IMR-90 (cell line): ENCODE measurements at regions not wholly inside any gene's neighbourhood (a gene's known extent, or its start where the extent isn't known, plus 50 kb on each side); places are given as distances from the start of the nearest gene placed in this dataset.
A peak's percentile ranks its signal among the peaks of the same experiment; 100 is the strongest.

ENCODE experiments used
- ATAC-seq: fragments of 200-7000 bp; cut with Tn5 transposase; 2 replicates; pipeline ENCODE4 v1.9.1; 2020; ENCODE audit warnings: low read depth, mild to moderate bottlenecking, moderate library complexity
- BruUV-seq: library from RNA; stranded (reverse); fragments of 400-500 nt; replicated peaks from 2 replicates; lab custom pipeline; 2021; lab: Mats Ljungman, UMichigan
- CTCF ChIA-PET: fragments of 300-600 bp; formaldehyde crosslinking; extraction: SDS; loops from one replicate; lab custom pipeline; 2021; ENCODE audit warnings: antibody characterized with exemption; lab: Yijun Ruan, JAX
- POLR2A ChIA-PET: fragments of 300-600 bp; sonication (Branson Sonifier 250); formaldehyde crosslinking; loops from one replicate; lab custom pipeline; 2022; ENCODE audit warnings: antibody characterized with exemption; ENCODE audit not compliant: unreplicated experiment; lab: Charles Lee
- DNase-seq: peaks from one replicate; pipeline ENCODE4 v3.0.0; 2013
- H2AFZ ChIP-seq: replicated peaks from 2 replicates; pipeline ENCODE3; 2013; ENCODE audit warnings: low read length, mild to moderate bottlenecking; ENCODE audit not compliant: poor library complexity
- H2AK5ac ChIP-seq: 2 replicates; pipeline ENCODE4 v1.6.1; 2013; ENCODE audit warnings: low read depth, low read length, inconsistent platforms
- H2AK9ac ChIP-seq: replicated peaks from 2 replicates; pipeline ENCODE3; 2013; ENCODE audit warnings: mild to moderate bottlenecking, low read depth, low read length, moderate library complexity; ENCODE audit not compliant: poor library complexity
- H2BK120ac ChIP-seq: 2 replicates; pipeline ENCODE4 v1.6.1; 2013; ENCODE audit warnings: low read depth, low read length, inconsistent platforms
- H2BK15ac ChIP-seq: 3 replicates; pipeline ENCODE4 v1.6.1; 2013; ENCODE audit warnings: low read depth, low read length, inconsistent platforms
- H2BK20ac ChIP-seq: 2 replicates; pipeline ENCODE4 v1.6.1; 2013; ENCODE audit warnings: low read depth, mild to moderate bottlenecking, inconsistent platforms, low read length, moderate library complexity
- H2BK5ac ChIP-seq: 2 replicates; pipeline ENCODE4 v1.6.1; 2013; ENCODE audit warnings: mild to moderate bottlenecking, low read depth, low read length, inconsistent platforms; ENCODE audit not compliant: poor library complexity, severe bottlenecking
- H3K14ac ChIP-seq: replicated peaks from 2 replicates; pipeline ENCODE4 v1.6.1; 2013; ENCODE audit warnings: low read depth, low read length, inconsistent platforms
- H3K18ac ChIP-seq: 2 replicates; pipeline ENCODE4 v1.6.1; 2013; ENCODE audit warnings: low read depth, low read length, control low read depth
- H3K23ac ChIP-seq: 2 replicates; pipeline ENCODE4 v1.6.1; 2013; ENCODE audit warnings: low read depth, low read length, inconsistent platforms
- H3K27ac ChIP-seq: 2 replicates; pipeline ENCODE4 v1.5.1; 2013; ENCODE audit warnings: mild to moderate bottlenecking, control low read depth, low read length; ENCODE audit not compliant: insufficient read depth
- H3K27me3 ChIP-seq: 2 replicates; pipeline ENCODE4 v1.6.1; 2013; ENCODE audit warnings: low read length; ENCODE audit not compliant: control insufficient read depth, insufficient read depth
- H3K36me3 ChIP-seq: 2 replicates; pipeline ENCODE4 v1.6.1; 2013; ENCODE audit warnings: low read length, mixed read lengths; ENCODE audit not compliant: control insufficient read depth, insufficient read depth
- H3K4ac ChIP-seq: 2 replicates; pipeline ENCODE4 v1.6.1; 2013; ENCODE audit warnings: low read depth, low read length, inconsistent platforms
- H3K4me1 ChIP-seq: 2 replicates; pipeline ENCODE4 v1.6.1; 2013; ENCODE audit warnings: low read length, mixed read lengths; ENCODE audit not compliant: control insufficient read depth, insufficient read depth
- H3K4me2 ChIP-seq: 2 replicates; pipeline ENCODE4 v1.6.1; 2013; ENCODE audit warnings: low read depth, mild to moderate bottlenecking, control low read depth, low read length, moderate library complexity
- H3K4me3 ChIP-seq: 2 replicates; pipeline ENCODE4 v1.5.1; 2013; ENCODE audit warnings: low read depth, mild to moderate bottlenecking, control low read depth, low read length, moderate library complexity; ENCODE audit not compliant: insufficient read depth
- H3K56ac ChIP-seq: 2 replicates; pipeline ENCODE4 v1.6.1; 2013; ENCODE audit warnings: low read length, inconsistent platforms; ENCODE audit not compliant: insufficient read depth; ENCODE audit errors: extremely low read depth
- H3K79me1 ChIP-seq, 2 experiments: 2 replicates each; pipeline ENCODE4 v1.6.1; 2013; ENCODE audit warnings: low read length in 2 of 2, inconsistent platforms in 1 of 2, low read depth in 1 of 2
- H3K9ac ChIP-seq: 2 replicates; pipeline ENCODE4 v1.6.1; 2013; ENCODE audit warnings: low read depth, low read length, control low read depth
- H3K9me1 ChIP-seq: 2 replicates; pipeline ENCODE4 v1.6.1; 2013; ENCODE audit warnings: low read length, inconsistent platforms; ENCODE audit not compliant: insufficient read depth
- H3K9me3 ChIP-seq: 2 replicates; pipeline ENCODE4 v1.6.1; 2013; ENCODE audit warnings: low read length; ENCODE audit not compliant: control insufficient read depth, insufficient read depth
- H4K20me1 ChIP-seq: 2 replicates; pipeline ENCODE4 v1.6.1; 2013; ENCODE audit warnings: low read length, inconsistent platforms; ENCODE audit not compliant: insufficient read depth
- H4K5ac ChIP-seq: 2 replicates; pipeline ENCODE4 v1.6.1; 2013; ENCODE audit warnings: mild to moderate bottlenecking, low read depth, low read length, control low read depth
- H4K8ac ChIP-seq, 2 experiments: 2 replicates each; pipeline ENCODE4 v1.6.1; 2013; ENCODE audit warnings: low read depth in 2 of 2, low read length in 2 of 2, control low read depth in 1 of 2, inconsistent platforms in 1 of 2
- H4K91ac ChIP-seq: 2 replicates; pipeline ENCODE4 v1.6.1; 2013; ENCODE audit warnings: low read depth, low read length, inconsistent platforms; ENCODE audit not compliant: insufficient read depth
- BHLHE40 ChIP-seq: fragments of 150-350 bp; IDR thresholded peaks from 2 replicates; pipeline ENCODE4 v1.6.1; 2016; ENCODE audit warnings: mild to moderate bottlenecking, low read depth, low read length
- CEBPB ChIP-seq: IDR thresholded peaks from 2 replicates; pipeline ENCODE4 v1.6.1; 2012; ENCODE audit warnings: low read depth, low read length, improper control_type of control experiment
- SMC3 ChIP-seq: fragments of 150-350 bp; IDR thresholded peaks from 2 replicates; pipeline ENCODE4 v1.6.1; 2016; ENCODE audit warnings: low read depth, mild to moderate bottlenecking, antibody characterized with exemption, low read length, moderate library complexity
- WGBS, 2 experiments: methylation state at CpG; one replicate each; pipeline versions ENCODE4 v1.1.5 to v1.1.7; 2013; ENCODE audit warnings: missing lambda C conversion rate in 2 of 2; ENCODE audit not compliant: insufficient read length in 1 of 2; ENCODE audit errors: extremely low coverage in 2 of 2; 5-methylcytosine and 5-hydroxymethylcytosine counted together
- dilution Hi-C: fragments of 300-500 bp; cut with HindIII; formaldehyde crosslinking; loops from one replicate; pipeline ENCODE4 v1.14.3; 2018; ENCODE audit warnings: low sequenced_read_pairs; ENCODE audit not compliant: unreplicated experiment
- in situ Hi-C: fragments of 300-500 bp; cut with MboI; formaldehyde crosslinking; loops from 3 replicates; pipeline ENCODE4 v1.14.3; 2019; ENCODE audit warnings: low sequenced_read_pairs, inconsistent platforms, mixed read lengths
- intact Hi-C: fragments of 100-400 bp; cut with micrococcal nuclease; formaldehyde crosslinking; loops from 2 replicates; pipeline ENCODE4 v1.10.0; 2022

DNA sequence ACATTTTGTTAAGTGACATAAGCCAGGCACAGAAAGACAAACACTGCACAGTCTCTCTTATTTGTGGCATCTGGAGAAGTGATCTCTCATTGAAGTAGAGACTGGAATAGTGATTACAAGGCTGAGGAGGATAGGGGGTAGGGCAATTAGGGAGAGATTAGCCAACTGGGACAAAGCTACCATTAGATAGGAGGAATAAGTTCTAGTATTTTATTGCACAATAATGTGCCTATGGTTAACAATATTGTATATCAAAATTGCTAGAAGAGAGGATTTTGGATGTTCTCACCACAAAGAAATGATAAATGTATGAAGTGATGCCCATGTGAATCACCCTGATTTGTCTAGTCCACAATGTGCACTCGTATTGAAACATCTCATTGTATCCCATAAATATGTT is 281.8 kb downstream of the MTRR start:
- no peak overlapping the region for H3K4me3 ChIP-seq
- no peak overlapping the region for H2AFZ ChIP-seq
- no peak overlapping the region for H2BK20ac ChIP-seq
- no peaks in the 10 kb centered on the region for H3K9me3 ChIP-seq
- no peaks in the 10 kb centered on the region for H3K36me3 ChIP-seq
- no peak overlapping the region for H4K5ac ChIP-seq
- no peak for DNase-seq
- H4K8ac ChIP-seq, result no peak overlapping the region
- BruUV-seq, result no TSS peak
- in situ Hi-C loops (no loop called here), intact Hi-C loops (no loop called here), dilution Hi-C loops (no loop called here)
- H3K79me1 ChIP-seq, result no peaks in the 10 kb centered on the region
- no peak for ATAC-seq
- H2BK15ac ChIP-seq, result no peak overlapping the region
- H2AK9ac ChIP-seq, result no peak overlapping the region
- no CpG with 5 or more reads among the region's 1 CpG for WGBS, 2 experiments
- CTCF ChIA-PET, result no interaction called here
- no peak overlapping the region for H3K4ac ChIP-seq
- no peak overlapping the region for H3K14ac ChIP-seq
- no peaks in the 10 kb centered on the region for H3K4me1 ChIP-seq
- TF ChIP-seq CEBPB (0 out of 2 replicates have a peak, but pooled peaks have one; percentile 26), BHLHE40 (no peak), SMC3 (no peak)
- no peak overlapping the region for H2BK5ac ChIP-seq
- H3K27me3 ChIP-seq, result no peaks in the 10 kb centered on the region
- no peak overlapping the region for H2AK5ac ChIP-seq
- no peak overlapping the region for H3K56ac ChIP-seq
- no peak overlapping the region for H2BK120ac ChIP-seq
- POLR2A ChIA-PET, result no interaction called here
- H3K23ac ChIP-seq, result no peak overlapping the region
- H4K20me1 ChIP-seq, result no peaks in the 10 kb centered on the region
- no peaks in the 10 kb centered on the region for H3K9me1 ChIP-seq
- no peak overlapping the region for H4K91ac ChIP-seq
- no peak overlapping the region for H3K4me2 ChIP-seq
- H3K18ac ChIP-seq, result no peak overlapping the region
- no peak overlapping the region for H3K9ac ChIP-seq
- no peak overlapping the region for H3K27ac ChIP-seq
